HG02678 (cell line): ENCODE measurements at regions not wholly inside any gene's neighbourhood (a gene's known extent, or its start where the extent isn't known, plus 50 kb on each side); places are given as distances from the start of the nearest gene placed in this dataset.

Experiments
- ATAC-seq: cut with Tn5 transposase; IDR thresholded peaks from one replicate; pipeline ENCODE4 v1.9.1; 2021; ENCODE audit warnings: mild to moderate bottlenecking, moderate library complexity; ENCODE audit not compliant: unreplicated experiment

DNA sequence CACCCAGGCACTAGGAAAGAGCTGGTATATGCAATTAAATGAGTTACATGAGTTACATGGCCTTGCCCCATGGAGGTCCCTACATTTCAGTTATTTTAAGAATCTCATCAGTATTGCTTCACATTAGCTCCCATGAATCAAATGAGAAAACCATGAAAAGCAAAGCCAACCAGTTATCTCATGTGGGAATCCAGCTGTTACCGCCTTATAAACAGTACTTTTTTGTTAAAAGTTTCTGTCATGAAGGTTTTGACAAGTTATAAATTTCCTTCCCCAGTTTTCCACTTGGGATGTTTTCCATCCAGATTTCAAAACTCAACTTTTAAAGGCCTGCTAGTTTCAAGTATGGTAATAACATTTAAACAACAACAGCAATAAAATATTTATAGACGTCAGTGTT is 544.8 kb downstream of the NUF2 start:
- ATAC-seq, result no peak

DNA sequence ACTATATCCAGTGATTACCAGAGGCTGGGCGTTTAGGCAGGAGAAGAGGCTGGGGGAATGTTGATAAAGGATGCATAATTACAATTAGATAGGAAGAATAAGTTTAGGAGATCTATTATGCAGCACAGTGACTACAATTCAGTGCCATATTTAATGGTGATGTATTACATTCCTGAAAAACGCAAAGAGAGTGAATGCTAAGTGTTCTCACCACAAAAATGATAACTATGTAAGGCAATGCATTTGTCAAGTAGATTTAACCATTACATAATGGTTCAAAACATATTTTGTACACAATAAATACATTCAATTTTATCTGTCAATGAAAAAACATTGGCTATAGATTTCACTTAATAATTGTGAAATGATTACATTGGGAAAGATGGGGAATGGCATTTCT is 548.9 kb downstream of the NUF2 start:
- no peak for ATAC-seq

DNA sequence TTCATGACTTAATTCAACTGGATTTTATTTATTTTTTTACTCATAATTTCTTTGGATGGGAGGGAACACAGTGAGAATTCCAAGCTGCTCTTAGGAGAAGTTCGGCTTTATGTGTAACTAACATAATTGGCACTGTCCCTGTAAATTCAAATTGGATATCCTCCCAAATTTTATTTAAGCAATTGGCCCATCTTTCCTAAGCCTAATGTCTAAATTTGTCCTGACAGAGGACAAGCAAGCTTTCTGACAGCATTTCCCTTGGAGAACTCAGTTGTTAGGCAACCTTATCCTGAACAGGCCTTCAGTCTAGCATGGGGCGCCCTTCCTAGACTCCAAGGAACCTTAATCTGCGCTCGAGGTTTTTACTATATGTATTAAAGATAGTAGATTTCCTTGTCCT is 550.3 kb downstream of the NUF2 start:
- ATAC-seq, result no peak

DNA sequence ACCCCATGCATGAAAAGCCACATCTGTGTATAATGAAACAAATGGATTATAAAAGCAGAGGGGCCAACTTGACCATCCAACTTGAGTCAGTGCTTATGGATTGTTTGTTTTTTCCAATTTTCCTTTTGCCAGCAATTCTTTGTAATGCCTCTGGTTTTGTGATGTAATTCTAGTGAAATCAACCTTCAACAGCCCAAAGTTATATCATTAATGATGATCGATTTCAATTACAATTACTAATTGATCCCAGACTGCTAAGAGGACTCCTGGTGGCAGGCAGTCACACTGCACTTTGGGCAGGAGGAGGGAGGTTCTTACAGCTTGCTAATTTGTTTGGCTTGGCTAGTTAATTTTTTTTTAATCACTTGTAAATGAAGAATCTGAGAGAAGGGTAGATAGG is 552.3 kb downstream of the NUF2 start:
- ATAC-seq, result no peak

DNA sequence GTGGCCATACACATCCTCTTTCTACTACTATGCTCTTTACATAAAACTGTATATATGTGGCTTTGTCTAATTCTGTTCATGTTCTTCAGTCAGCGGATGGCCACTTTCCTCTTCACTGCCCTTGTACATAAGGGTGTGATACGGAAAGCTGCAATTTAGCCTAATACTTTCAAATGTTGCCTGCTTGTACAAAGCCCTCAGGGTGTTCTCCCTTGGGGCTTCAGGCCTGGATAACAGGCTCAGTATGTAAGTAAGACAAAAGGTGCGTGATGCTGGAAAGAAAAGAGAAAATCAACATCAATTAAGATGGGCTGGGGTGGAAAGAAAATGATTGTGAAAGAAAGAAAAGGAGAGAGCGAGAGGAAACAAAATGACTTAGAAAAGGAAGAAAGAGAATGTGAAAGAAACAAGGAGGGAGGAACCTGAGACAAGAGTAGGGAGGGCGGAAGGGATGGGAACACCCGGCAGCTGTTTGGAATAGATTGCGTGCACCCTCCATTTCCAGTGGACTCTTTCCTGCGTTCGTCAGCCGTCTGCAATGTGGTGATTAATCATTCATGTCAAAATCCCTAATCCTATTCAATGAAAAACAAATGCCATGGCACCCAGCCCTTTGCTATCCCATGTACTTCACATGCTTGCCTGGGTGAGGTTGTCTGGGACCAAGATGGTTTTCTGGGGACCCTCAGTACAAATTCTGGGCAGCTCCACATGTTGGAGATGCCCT is 553.6 kb downstream of the NUF2 start:
- ATAC-seq, result no peak

DNA sequence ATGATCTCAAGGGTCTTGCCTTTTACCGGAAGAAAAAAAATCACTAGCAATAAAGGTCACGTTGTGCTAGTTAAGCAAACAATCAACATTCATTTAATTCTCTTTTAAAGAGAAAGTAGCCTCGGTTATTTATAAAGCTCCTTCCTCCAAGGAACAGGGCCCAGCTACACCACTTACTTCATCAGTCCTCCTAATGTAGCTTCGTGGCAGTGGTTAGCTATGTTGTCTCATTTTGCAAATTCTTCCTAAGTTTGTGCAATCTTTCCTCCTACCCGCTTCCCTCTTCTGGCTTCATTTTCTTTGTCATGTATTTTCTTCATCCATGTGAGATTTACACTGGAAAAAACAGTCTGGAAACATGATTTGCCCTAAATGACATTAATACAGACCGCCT is 554.2 kb downstream of the NUF2 start:
- no peak for ATAC-seq

DNA sequence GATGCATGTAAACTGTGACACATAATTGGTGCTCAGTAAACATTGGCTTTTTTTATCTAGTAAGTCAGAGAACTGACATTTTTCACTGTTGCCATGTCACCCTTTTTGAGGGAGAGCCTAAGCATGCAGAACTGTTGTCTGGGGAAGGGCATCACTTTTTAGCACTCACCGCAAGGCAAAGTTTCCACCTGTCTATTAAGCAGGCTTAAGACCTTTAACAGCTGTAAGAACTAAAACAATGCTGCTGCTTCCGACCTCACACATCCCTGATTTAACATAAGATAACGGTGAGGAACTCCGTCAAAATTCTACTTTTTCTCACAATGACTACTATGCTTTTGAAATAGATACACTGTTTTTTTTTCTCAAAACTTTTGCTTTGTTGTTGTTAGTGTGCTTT is 554.8 kb downstream of the NUF2 start:
- no peak for ATAC-seq

DNA sequence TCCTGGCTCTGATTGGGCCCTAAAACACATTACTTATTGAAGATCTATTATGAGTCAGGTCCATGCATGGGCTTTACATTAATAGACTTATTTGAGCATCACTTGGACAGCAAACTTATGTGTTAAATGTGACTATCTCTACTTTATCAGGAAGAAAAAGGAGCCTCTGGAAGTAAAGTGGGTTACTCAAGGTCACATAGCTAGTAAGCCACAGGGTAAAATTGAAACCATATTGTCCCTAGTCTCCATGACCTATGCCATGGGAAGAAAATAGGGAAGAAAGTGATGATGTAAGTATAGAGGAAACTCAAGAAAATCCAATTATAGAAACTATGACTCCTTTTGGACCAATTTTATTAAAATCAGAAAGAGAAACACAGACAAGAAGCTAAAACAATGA is 555.3 kb downstream of the NUF2 start:
- ATAC-seq, result no peak

DNA sequence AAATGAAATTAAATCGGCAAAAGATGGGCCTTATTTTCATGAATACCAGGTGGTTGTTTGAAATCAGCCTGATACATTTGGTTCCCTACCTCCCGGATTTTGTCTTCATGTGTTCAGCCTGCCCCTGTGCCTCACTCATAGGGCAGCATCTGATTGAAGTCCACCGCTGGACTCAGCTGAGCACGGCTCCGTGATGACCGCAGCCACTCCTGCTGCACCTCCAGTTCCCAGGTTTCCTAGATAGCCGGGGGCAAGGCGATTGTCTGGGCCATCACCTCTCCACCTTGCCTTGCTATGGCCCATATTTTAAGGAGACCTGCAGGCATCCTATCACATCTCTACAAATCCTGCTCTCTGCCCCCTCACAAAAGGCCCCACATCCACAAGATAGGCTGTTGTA is 563.8 kb downstream of the NUF2 start:
- no peak for ATAC-seq

DNA sequence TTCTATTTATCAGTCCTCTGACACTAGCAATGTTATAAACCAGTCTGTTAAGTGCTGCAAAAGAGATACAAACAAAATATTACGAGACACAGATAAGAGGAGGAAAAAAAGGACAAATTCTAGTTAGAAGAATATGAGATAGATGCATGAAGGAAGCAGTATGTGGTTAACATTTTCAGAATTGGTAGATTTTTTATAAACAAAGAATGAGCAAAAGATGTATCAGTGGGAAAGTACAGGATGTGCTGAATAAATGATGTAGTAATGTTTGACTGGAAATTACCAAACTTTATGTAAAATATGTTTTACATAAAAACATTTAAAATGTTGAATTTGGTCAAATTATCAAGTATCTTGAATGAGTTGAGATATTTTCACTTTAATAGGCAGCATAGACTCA is 574.2 kb downstream of the NUF2 start:
- no peak for ATAC-seq

DNA sequence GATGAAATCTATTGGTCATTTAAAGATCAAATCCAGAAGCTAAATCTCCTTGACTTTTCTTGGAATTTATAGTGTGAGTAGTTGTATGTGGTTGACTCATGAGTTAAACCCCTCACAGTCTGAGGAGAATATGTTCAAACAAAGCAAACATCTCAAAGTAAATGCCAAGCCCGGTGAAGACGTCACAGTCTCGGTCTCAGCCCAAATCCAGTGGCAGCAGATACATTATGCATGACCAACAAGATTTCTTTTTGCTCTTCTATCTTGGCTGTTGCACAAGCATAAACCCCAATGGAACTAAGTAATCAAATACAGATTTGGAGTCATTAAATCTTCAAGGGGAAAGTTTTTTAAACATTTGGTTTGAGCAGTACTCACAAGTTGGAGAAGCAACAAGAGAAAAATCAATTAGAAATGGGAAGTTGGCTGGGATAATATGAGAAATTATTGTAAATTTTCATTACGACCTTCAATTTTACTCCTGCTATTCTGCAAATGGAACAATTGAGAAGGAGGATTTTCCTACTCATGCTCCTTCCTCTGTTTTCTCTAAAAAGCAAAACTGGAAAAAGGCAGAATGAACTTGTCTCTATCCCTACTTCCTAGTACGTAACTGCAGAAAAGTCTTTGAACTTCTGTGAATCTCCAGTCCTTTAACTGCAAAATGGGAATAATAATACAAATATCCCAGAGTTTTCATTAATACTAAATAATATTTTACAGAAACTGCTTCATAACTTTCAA is 575.8 kb downstream of the NUF2 start:
- ATAC-seq, result no peak

DNA sequence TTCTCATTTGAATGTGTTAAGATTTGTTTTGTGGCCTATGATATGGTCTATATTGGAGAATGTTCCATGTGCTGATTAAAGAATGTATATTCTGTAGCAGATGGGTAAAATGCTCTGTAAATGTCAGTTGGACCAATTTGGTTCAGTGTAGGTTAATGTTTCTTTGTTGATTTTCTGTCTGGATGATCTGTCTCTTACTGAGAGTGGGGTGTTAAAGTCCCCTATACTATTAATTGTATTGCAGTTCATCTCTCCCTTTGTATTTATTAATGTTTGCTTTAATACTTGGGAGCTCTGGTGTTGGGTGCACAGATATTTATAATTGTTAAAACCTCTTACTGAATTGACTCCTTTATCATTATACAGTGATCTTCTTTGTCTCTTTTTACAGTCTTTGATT is 584.5 kb downstream of the NUF2 start:
- ATAC-seq, result no peak

DNA sequence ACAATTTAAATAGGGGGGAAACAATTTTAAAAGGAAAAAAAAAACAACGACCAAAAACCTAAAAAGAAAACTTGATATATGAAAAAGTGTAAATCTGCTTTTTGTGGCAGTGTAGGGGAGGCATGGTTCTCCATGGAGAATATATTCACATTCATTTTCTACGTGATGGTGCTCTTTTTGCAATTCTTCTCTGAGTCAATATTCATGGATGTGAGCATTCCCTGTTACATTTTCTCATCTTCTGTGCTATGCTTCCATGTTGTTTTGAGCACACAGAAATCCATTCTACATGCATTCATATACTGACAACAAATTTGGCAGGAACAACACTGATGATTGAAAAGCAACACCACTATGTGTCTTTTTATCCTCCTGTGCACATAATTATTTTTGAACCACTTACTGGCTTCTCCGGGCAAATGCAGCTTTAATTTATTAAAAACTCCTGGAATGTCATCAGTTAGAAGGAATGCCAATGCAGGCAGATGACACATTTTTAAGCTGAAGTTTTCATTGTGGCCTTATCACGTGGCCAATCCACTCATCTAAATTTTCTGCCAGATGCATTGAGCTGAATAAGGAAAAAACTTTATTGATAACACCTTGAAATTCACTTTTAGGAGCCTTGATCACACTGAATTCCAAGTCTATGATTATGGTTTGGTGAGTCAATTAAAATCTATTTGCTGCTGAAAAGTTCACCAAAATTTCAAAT is 590.6 kb downstream of the NUF2 start:
- ATAC-seq, result no peak

DNA sequence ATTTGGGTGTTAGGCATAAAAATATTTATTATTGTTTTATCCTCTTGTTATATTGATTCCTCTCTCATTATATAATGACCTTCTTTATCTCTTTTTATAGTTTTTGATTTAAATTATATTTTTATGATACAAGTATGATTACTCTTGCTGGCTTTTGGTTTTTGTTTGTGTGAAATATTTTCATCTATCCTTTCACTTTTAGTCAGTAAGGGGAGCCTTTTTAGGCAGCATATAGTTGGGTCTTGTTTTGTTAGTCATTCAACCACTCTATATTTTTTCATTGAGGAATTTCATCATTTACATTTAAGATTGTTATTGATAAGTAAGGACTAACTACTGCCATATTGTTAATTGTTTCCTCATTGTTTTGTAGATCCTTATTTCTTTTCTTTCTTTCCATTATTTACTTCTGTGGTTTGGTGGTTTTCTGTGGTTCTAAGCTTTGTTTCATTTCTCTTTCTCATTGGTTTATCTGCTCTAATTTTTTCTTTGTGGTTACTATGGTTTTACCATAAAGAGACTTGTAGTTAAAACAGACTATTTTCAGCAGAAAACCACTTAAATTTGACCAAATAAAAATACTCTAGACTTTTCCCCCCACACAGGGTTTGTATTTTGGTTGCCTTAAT is 593.1 kb downstream of the NUF2 start:
- peak; percentile 65 for ATAC-seq

DNA sequence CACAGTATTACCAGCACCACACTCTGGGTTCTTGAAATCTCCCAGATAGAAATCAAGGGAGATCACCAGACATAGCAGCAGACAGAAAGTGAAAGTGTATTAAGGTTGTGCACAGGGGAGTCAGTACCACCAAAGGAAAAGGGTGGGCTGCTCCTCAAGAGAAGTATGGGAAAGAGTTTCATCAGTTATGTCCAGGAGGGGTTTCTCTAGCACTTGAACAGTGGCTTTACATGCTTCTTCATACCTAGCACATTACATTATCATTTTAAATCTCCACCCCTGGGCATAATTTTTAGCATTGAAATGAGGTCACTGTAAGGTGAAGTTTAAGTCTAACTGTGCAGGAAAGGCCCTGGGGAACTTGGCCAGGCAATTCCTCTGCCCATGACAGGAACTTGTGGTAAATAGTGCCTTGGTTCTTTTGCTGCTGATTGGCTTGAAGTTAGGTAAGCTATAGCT is 601.0 kb downstream of the NUF2 start:
- peak; percentile 90 for ATAC-seq

DNA sequence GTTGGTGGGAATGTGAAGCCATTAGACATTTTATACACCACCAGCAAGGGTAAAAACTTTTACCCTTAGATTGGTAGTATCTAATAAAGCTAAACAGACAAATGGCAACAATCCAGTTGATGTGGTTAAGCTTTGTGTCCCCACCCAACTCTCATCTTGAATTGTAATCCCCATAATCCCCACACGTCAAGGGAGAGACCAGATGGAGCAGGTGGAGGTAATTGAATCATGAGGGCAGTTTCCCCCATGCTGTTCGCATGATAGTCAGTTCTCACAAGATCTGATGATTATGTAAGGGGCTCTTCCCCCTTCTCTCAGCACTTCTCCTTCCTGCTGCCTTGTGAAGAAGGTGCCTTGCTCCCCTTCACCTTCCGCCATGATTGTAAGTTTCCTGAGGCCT is 602.3 kb downstream of the NUF2 start:
- ATAC-seq, result no peak

DNA sequence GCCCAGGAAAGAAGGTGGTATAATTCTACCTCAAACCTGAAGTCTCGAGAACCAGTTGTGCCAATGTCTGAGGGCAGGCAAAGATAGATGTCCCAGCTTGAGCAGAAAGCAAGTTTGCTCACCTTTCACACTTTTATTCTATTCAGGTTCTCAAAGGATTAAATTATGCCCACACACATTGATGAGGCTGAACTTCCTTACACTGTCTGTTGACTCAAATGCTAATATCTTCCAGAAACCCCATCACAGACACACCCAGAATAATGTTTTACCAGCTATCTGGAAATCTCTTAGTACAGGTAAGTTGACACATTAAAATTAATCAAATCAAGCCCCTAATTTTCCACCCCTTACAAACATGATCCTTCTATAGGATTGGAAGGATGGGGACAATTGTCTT is 605.7 kb downstream of the NUF2 start:
- no peak for ATAC-seq

DNA sequence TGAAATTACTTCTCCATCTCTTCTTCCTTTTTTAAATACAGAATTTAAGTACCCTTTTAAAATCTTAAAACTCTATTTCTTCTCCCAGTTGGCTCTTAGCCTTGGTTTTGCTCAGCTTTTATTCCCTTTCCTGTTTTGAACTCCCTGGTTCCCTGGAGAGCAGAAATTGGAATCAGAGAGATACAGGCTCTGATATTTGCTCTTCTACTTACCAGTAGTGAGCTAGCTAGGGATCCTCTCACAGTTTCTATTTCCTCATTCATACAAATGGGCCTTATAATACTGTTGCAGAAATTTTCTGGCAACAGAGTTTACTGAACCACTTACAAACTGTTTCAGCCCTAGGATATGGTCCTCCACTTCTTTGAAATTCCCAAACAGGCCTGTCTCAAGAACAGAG is 606.3 kb downstream of the NUF2 start:
- ATAC-seq, result no peak

DNA sequence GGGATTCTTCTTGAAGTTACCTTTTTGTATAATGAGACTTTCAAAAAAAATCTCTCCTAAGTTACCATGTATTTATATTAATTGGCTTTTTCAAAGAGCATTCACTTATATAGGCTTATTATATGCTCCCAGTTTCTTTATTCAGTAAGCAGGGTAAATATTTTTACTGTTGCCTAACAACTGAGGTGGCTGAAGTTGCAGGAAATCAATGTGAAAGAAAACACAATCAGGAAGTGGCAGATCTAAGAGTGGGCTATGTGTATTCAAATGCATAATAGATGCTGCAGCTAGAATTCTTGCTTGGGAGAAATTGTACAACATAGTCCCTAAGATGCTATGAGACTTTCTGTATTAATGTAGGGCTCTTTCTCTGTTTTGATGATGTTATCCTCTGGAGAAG is 606.9 kb downstream of the NUF2 start:
- no peak for ATAC-seq

DNA sequence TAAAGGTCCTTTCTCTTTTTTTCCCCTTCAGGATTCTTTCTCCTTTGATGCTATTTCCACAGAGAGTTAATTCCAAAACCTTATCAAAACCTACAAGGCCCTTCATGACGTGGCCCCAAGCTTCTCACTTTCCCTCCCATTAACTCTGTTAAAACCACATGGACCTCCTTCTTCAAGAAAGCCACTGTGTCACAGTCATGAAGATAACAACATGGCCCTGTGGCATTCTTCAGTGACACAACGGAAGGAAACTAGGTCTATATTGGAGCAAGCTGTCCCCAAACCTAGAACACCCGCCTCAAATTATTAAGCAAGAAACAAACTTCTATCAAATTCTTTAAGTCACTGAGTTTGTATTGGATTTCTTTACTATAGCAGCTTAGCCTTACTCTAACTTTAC is 611.1 kb downstream of the NUF2 start:
- no peak for ATAC-seq

DNA sequence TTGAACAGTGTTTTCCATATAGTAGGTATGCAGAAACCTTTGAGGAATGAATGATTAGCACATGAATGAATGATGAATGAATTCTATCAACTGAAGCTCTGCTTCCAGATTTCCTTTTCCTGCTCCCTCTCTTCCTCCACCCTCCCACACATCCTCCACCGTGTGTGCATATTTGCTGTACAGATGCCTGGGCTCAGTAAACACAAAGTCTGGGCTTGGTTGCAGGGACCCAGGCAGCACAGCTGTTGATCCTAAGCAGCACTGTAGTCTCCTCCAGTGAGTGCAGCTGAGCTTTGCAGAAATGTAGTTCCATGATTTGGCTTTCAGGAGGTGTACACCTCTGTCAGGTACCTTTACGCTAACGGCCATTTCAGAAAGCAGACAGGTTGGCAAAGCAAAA is 611.7 kb downstream of the NUF2 start:
- no peak for ATAC-seq
